HCT116 (cell line): ENCODE measurements at regions not wholly inside any gene's neighbourhood (a gene's known extent, or its start where the extent isn't known, plus 50 kb on each side); places are given as distances from the start of the nearest gene placed in this dataset.
"Not testable (repeated sequence)": the region's sequence is repeated elsewhere in the genome, so short reads cannot be mapped to it uniquely, and the experiment has no call there.

Experiments
- ATAC-seq: fragments of 200-7000 bp; cut with Tn5 transposase; 2 replicates; pipeline ENCODE4 v1.9.1; 2020; ENCODE audit warnings: mild to moderate bottlenecking, moderate library complexity
- BruUV-seq: library from RNA; stranded (reverse); fragments of 400-500 nt; replicated peaks from 2 replicates; lab custom pipeline; 2021; lab: Mats Ljungman, UMichigan
- CTCF ChIA-PET: fragments of 300-600 bp; sonication (Branson Sonifier 250); formaldehyde crosslinking; loops from one replicate; lab custom pipeline; 2021; ENCODE audit warnings: antibody characterized with exemption; lab: Charles Lee
- POLR2A ChIA-PET: fragments of 300-600, 350-600 bp; sonication (Branson Sonifier 250); formaldehyde crosslinking; loops from one replicate; lab custom pipeline; 2021; ENCODE audit warnings: antibody characterized with exemption; lab: Charles Lee
- RAD21 ChIA-PET, 2 experiments: fragments of 300-600 bp; sonication (Branson Sonifier 250); formaldehyde crosslinking; loops; one replicate each; lab custom pipeline; 2023; ENCODE audit warnings: low total read pairs in 2 of 2; ENCODE audit not compliant: uncharacterized antibody in 2 of 2, unreplicated experiment in 2 of 2, low non-redundant PET in 1 of 2; lab: Charles Lee
- DNase-seq: peaks from one replicate; pipeline ENCODE4 v3.0.0-alpha.2; 2010; ENCODE audit warnings: low read depth, low spot score
- H2AFZ ChIP-seq: fragments of 200-600 bp; shearing (Covaris generic), sonication (generic); 2 replicates; pipeline ENCODE4 v1.6.1; 2017; ENCODE audit warnings: low read depth, mixed run types, mixed read lengths, antibody characterized with exemption, low read length; ENCODE audit not compliant: poor library complexity, severe bottlenecking
- H3K27ac ChIP-seq: 2 replicates; pipeline ENCODE4 v1.5.1; 2012; ENCODE audit warnings: low read depth, low read length
- H3K27me3 ChIP-seq: fragments of 200-600 bp; sonication (generic); 2 replicates; pipeline ENCODE4 v1.6.1; 2016; ENCODE audit warnings: mixed run types, low read length, mixed read lengths; ENCODE audit not compliant: insufficient read depth
- H3K36me3 ChIP-seq, 2 experiments: fragments of 200-500 bp in 1 of 2; fragments of 200-600 bp in 1 of 2; sonication (Bioruptor generic) in 1 of 2; sonication (generic) in 1 of 2; 2 replicates each; pipeline versions ENCODE4 v1.5.1 to v1.6.1; 2014 to 2016; ENCODE audit warnings: low read length in 2 of 2, inconsistent platforms in 1 of 2, mixed read lengths in 1 of 2, mixed run types in 1 of 2; ENCODE audit not compliant: insufficient read depth in 2 of 2, control insufficient read depth in 1 of 2
- H3K4me1 ChIP-seq, 2 experiments: fragments of 200-600 bp in 1 of 2; sonication (generic) in 1 of 2; 2 replicates each; pipeline versions ENCODE4 v1.5.1 to v1.6.1; 2012 to 2017; ENCODE audit warnings: low read length in 2 of 2, inconsistent platforms in 1 of 2, mild to moderate bottlenecking in 1 of 2, mixed read lengths in 1 of 2, mixed run types in 1 of 2, moderate library complexity in 1 of 2; ENCODE audit not compliant: insufficient read depth in 2 of 2, control insufficient read depth in 1 of 2
- H3K4me2 ChIP-seq: fragments of 200-600 bp; sonication (generic); 2 replicates; pipeline ENCODE4 v1.6.1; 2017; ENCODE audit warnings: mixed run types, low read length, mixed read lengths
- H3K4me3 ChIP-seq, 2 experiments: fragments of 200-600 bp in 1 of 2; sonication (generic) in 1 of 2; replicated peaks in 1 of 2; 2 replicates each; pipeline ENCODE4 v1.5.1; 2011 to 2016; ENCODE audit warnings: low read length in 2 of 2, control low read depth in 1 of 2, low read depth in 1 of 2, mild to moderate bottlenecking in 1 of 2, mixed read lengths in 1 of 2, mixed run types in 1 of 2
- H3K79me2 ChIP-seq: fragments of 200-600 bp; sonication (generic); 2 replicates; pipeline ENCODE4 v1.6.1; 2017; ENCODE audit warnings: mild to moderate bottlenecking, mixed run types, low read length, moderate library complexity, mixed read lengths; ENCODE audit not compliant: insufficient read depth
- H3K9ac ChIP-seq: fragments of 200-600 bp; sonication (generic); 2 replicates; pipeline ENCODE4 v1.6.1; 2016; ENCODE audit warnings: low read length, mixed read lengths
- H3K9me2 ChIP-seq: fragments of 200-600 bp; sonication (generic), shearing (Covaris generic); 2 replicates; pipeline ENCODE4 v1.6.1; 2017; ENCODE audit warnings: mixed run types, mild to moderate bottlenecking, moderate library complexity; ENCODE audit not compliant: insufficient read depth
- H3K9me3 ChIP-seq, 2 experiments: fragments of 200-500 bp in 1 of 2; fragments of 200-600 bp in 1 of 2; sonication (Bioruptor generic) in 1 of 2; sonication (generic) in 1 of 2; 2 replicates each; pipeline ENCODE4 v1.6.1; 2014 to 2017; ENCODE audit warnings: low read length in 2 of 2, mixed read lengths in 2 of 2, inconsistent platforms in 1 of 2, low read depth in 1 of 2, mild to moderate bottlenecking in 1 of 2, mixed run types in 1 of 2, moderate library complexity in 1 of 2; ENCODE audit not compliant: control insufficient read depth in 1 of 2, insufficient read depth in 1 of 2
- H4K20me1 ChIP-seq: fragments of 200-600 bp; sonication (generic), shearing (Covaris generic); 2 replicates; pipeline ENCODE4 v1.6.1; 2017; ENCODE audit warnings: mixed run types, mild to moderate bottlenecking, moderate library complexity; ENCODE audit not compliant: insufficient read depth
- CTCF ChIP-seq, 3 experiments: fragments of 200-600 bp in 1 of 3; sonication (generic) in 1 of 3; IDR thresholded peaks in 2 of 3; conservative IDR thresholded peaks in 1 of 3; 2 replicates each; pipeline ENCODE4 v1.5.1; 2012 to 2017; ENCODE audit warnings: low read depth in 2 of 3, low read length in 2 of 3, antibody characterized with exemption in 1 of 3, borderline replicate concordance in 1 of 3, control low read depth in 1 of 3, mild to moderate bottlenecking in 1 of 3, mixed read lengths in 1 of 3, mixed run types in 1 of 3, moderate library complexity in 1 of 3; ENCODE audit not compliant: insufficient read depth in 1 of 3
- intact Hi-C: fragments of 100-400 bp; cut with micrococcal nuclease; formaldehyde crosslinking; loops from 2 replicates; pipeline ENCODE4 v1.10.0; 2022

DNA sequence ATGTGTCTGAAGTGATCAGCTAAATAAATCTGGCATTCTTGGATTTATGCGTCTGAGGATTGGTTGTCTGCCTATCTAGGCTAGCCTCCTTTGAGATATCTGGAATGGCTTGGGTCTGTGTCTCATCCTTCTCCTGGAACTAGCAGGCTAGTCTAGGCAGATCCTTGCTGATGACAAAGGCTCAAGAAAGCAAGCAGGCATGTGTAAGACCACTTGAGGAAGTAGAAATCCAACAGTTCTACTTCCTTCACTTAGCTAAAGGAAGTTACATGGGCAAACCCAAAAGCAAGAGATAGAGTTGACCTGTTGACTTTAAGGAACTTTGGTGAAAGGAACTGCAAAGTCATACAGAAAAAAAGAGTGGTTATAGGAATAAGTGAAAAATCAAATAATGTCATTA lies 672.6 kb downstream of the MAFB start:
- H3K9me3 ChIP-seq = peaks cover 0 to 37% of the 10 kb centered on the region in 2 experiments; a peak in 2 of 4 replicates
- POLR2A ChIA-PET = no interaction called here
- TF ChIP-seq CTCF (IDR thresholded peaks at IDR 0.05 in 2 of 3, conservative IDR thresholded peaks at IDR 0.05 in 1 of 3; ENCODE audit: borderline replicate concordance in 1 of 3, insufficient read depth in 1 of 3, low read depth in 2 of 3, low read length in 2 of 3) = no peak
- intact Hi-C loops = no loop called here
- no peaks in the 10 kb centered on the region for H4K20me1 ChIP-seq
- no peak for DNase-seq
- H3K27ac ChIP-seq = no peak overlapping the region
- BruUV-seq = no TSS peak
- no peaks in the 10 kb centered on the region for H3K36me3 ChIP-seq
- H3K9me2 ChIP-seq = no peaks in the 10 kb centered on the region
- H3K4me3 ChIP-seq = no peak overlapping the region
- CTCF ChIA-PET = no interaction called here
- H2AFZ ChIP-seq = no peak overlapping the region
- RAD21 ChIA-PET = no interaction called here
- H3K79me2 ChIP-seq = no peaks in the 10 kb centered on the region
- no peak overlapping the region for H3K4me2 ChIP-seq
- no peak for ATAC-seq
- H3K27me3 ChIP-seq = no peaks in the 10 kb centered on the region
- no peak overlapping the region for H3K9ac ChIP-seq
- no peaks in the 10 kb centered on the region for H3K4me1 ChIP-seq

GRCh38 chr20:40012026-40012425 lies 677.0 kb downstream of the MAFB start:
- H3K79me2 ChIP-seq, H2AFZ ChIP-seq, H3K36me3 ChIP-seq, RAD21 ChIA-PET, H4K20me1 ChIP-seq, H3K27me3 ChIP-seq, H3K4me1 ChIP-seq, H3K27ac ChIP-seq, ATAC-seq, H3K4me2 ChIP-seq, POLR2A ChIA-PET, intact Hi-C loops, H3K9ac ChIP-seq, CTCF ChIA-PET, DNase-seq, BruUV-seq, H3K9me2 ChIP-seq, H3K4me3 ChIP-seq: not testable (repeated sequence)
- H3K9me3 ChIP-seq = peaks cover 0 to 29% of the 10 kb centered on the region in 2 experiments; a peak in 2 of 4 replicates
